ENCODE measurements at regions not wholly inside any gene's neighbourhood (a gene's known extent, or its start where the extent isn't known, plus 50 kb on each side); places are given as distances from the start of the nearest gene placed in this dataset.
A peak's percentile ranks its signal among the peaks of the same experiment; 100 is the strongest.

GRCh38 chr17:31736855-31737625 is 122.0 kb downstream of the COPRS start:
- CTCF ChIA-PET (ENCODE audit: low intra/inter-chr PET ratio) = no interaction called here
- under 1% methylated on average over 5 of the region's 5 CpGs for WGBS (ENCODE audit: insufficient coverage, low coverage, missing lambda C conversion rate)
- no peak overlapping the region for H3K27ac ChIP-seq (ENCODE audit: extremely low read depth, low read depth, low read length)
- ATAC-seq = no peak
- no peak overlapping the region for H3K4me3 ChIP-seq
- H3K9me3 ChIP-seq (replicated peaks; ENCODE audit: control insufficient read depth, insufficient read depth, low read depth, low read length) = no peaks in the 10 kb centered on the region
- in situ Hi-C loops (cut with MboI) (no loop called here), intact Hi-C loops (cut with micrococcal nuclease) (no loop called here)
- H3K9ac ChIP-seq (ENCODE audit: insufficient read depth in 1 of 2, low read depth in 2 of 2, low read length in 2 of 2) = no peak overlapping the region
- peaks cover 12 to 29% of the 10 kb centered on the region in 2 experiments; a peak in 3 of 5 replicates for H3K27me3 ChIP-seq (ENCODE audit: control insufficient read depth in 2 of 2, insufficient read depth in 2 of 2, low read length in 2 of 2)
- no peak for TF ChIP-seq NFATC3 (IDR thresholded peaks at IDR 0.05)
- TF ChIP-seq RFX1 (IDR thresholded peaks at IDR 0.05) = peak; percentile 41; the same call in 1 of the 2 replicates
- H3K9me1 ChIP-seq (ENCODE audit: control insufficient read depth, insufficient read depth, low read length) = no peaks in the 10 kb centered on the region
- H2AFZ ChIP-seq (ENCODE audit: low read depth, low read length) = no peak overlapping the region
- no peaks in the 10 kb centered on the region for H3K4me1 ChIP-seq (replicated peaks in 1 of 2; ENCODE audit: control insufficient read depth in 2 of 2, insufficient read depth in 2 of 2, low read length in 2 of 2)
- H3K36me3 ChIP-seq (ENCODE audit: control insufficient read depth, insufficient read depth, low read length) = no peaks in the 10 kb centered on the region
- H4K20me1 ChIP-seq (replicated peaks; ENCODE audit: control insufficient read depth, insufficient read depth, low read length) = no peaks in the 10 kb centered on the region
- no peak for DNase-seq (ENCODE audit: extremely low read depth in 1 of 4, low spot score in 3 of 4)
- H3K4me2 ChIP-seq (ENCODE audit: insufficient read depth, low read length) = no peak overlapping the region
- BruUV-seq (replicated peaks) = no TSS peak
- POLR2A ChIA-PET = no interaction called here
- FAIRE-seq = peak; percentile 26
- no peaks in the 10 kb centered on the region for H3K79me2 ChIP-seq (ENCODE audit: control insufficient read depth, insufficient read depth, low read length)

- Histone ChIP-seq H3K4me1 (replicated peaks in 1 of 2; ENCODE audit: control insufficient read depth in 2 of 2, insufficient read depth in 2 of 2, low read length in 2 of 2) (no peaks in the 10 kb centered on the region), H3K4me2 (ENCODE audit: insufficient read depth, low read length) (no peak overlapping the region), H3K27ac (ENCODE audit: extremely low read depth, low read depth, low read length) (no peak overlapping the region), H3K9ac (ENCODE audit: insufficient read depth in 1 of 2, low read depth in 2 of 2, low read length in 2 of 2) (no peak overlapping the region), H4K20me1 (replicated peaks; ENCODE audit: control insufficient read depth, insufficient read depth, low read length) (no peaks in the 10 kb centered on the region), H3K27me3 (ENCODE audit: control insufficient read depth in 2 of 2, insufficient read depth in 2 of 2, low read length in 2 of 2) (peaks cover 10 to 29% of the 10 kb centered on the region in 2 experiments; a peak in 2 of 5 replicates), H2AFZ (ENCODE audit: low read depth, low read length) (no peak overlapping the region), H3K9me1 (ENCODE audit: control insufficient read depth, insufficient read depth, low read length) (no peaks in the 10 kb centered on the region), H3K9me3 (replicated peaks; ENCODE audit: control insufficient read depth, insufficient read depth, low read depth, low read length) (no peaks in the 10 kb centered on the region), H3K36me3 (ENCODE audit: control insufficient read depth, insufficient read depth, low read length) (no peaks in the 10 kb centered on the region), H3K79me2 (ENCODE audit: control insufficient read depth, insufficient read depth, low read length) (no peaks in the 10 kb centered on the region), H3K4me3 (no peak overlapping the region)
- FAIRE-seq (no peak), DNase-seq (ENCODE audit: extremely low read depth in 1 of 4, low spot score in 3 of 4) (no peak), ATAC-seq (peak; percentile 43; the same call in 1 of the 3 replicates)
- POLR2A ChIA-PET = interaction anchor here (1.1 kb wide), 1 partner anchor 92 kb away, joined by 4 read pairs; no protein-coding TSS in a partner anchor
- 0% methylated on average over 7 of the region's 7 CpGs for WGBS (ENCODE audit: insufficient coverage, low coverage, missing lambda C conversion rate)
- no TSS peak for BruUV-seq (replicated peaks)
- intact Hi-C loops (cut with micrococcal nuclease) = no loop called here
- CTCF ChIA-PET (ENCODE audit: low intra/inter-chr PET ratio) = no interaction called here
- in situ Hi-C loops (cut with MboI) = no loop called here
- TF ChIP-seq ARID3A (IDR thresholded peaks at IDR 0.05; ENCODE audit: borderline replicate concordance, low read depth, low read length) (no peak), MCM7 (IDR thresholded peaks at IDR 0.05) (no peak), ZNF518B (CRISPR knock-in tag; IDR thresholded peaks at IDR 0.05) (no peak), HDAC1 (IDR thresholded peaks at IDR 0.05) (no peak), ZNF707 (CRISPR knock-in tag; conservative IDR thresholded peaks at IDR 0.05) (no peak)
Observed at GRCh38 chr17:31733326-31733725, 125.7 kb downstream of the COPRS start.
